ENCODE measurements at regions not wholly inside any gene's neighbourhood (a gene's known extent, or its start where the extent isn't known, plus 50 kb on each side); places are given as distances from the start of the nearest gene placed in this dataset.

- ATAC-seq: no peak
- intact Hi-C loops (cut with micrococcal nuclease): loop anchor here (5.0 to 10.0 kb wide), 2 partner anchors 133 to 434 kb away; no protein-coding TSS in a partner anchor
Measured at GRCh38 chr3:163491714-163492113, 1586.6 kb downstream of the SI start.

GRCh38 chr3:163490119-163490518 is 1588.2 kb downstream of the SI start:
- in situ Hi-C loops (cut with MboI): no loop called here
- Histone ChIP-seq H3K27ac (ENCODE audit: extremely low read depth, low read depth, low read length) (no peak overlapping the region), H3K9me1 (ENCODE audit: control insufficient read depth, insufficient read depth, low read length) (no peaks in the 10 kb centered on the region), H3K4me1 (replicated peaks in 1 of 2; ENCODE audit: control insufficient read depth in 2 of 2, insufficient read depth in 2 of 2, low read length in 2 of 2) (no peaks in the 10 kb centered on the region; a peak in 1 of 5 replicates), H3K36me3 (ENCODE audit: control insufficient read depth, insufficient read depth, low read length) (no peaks in the 10 kb centered on the region), H3K9ac (ENCODE audit: insufficient read depth in 1 of 2, low read depth in 2 of 2, low read length in 2 of 2) (no peak overlapping the region), H3K79me2 (ENCODE audit: control insufficient read depth, insufficient read depth, low read length) (no peaks in the 10 kb centered on the region), H2AFZ (ENCODE audit: low read depth, low read length) (no peak overlapping the region), H3K4me2 (ENCODE audit: insufficient read depth, low read length) (no peak overlapping the region), H4K20me1 (replicated peaks; ENCODE audit: control insufficient read depth, insufficient read depth, low read length) (no peaks in the 10 kb centered on the region), H3K27me3 (ENCODE audit: control insufficient read depth in 2 of 2, insufficient read depth in 2 of 2, low read length in 2 of 2) (no peaks in the 10 kb centered on the region), H3K4me3 (no peak overlapping the region), H3K9me3 (replicated peaks; ENCODE audit: control insufficient read depth, insufficient read depth, low read depth, low read length) (no peaks in the 10 kb centered on the region)
- ChIA-PET CTCF (ENCODE audit: low intra/inter-chr PET ratio) (no interaction called here), POLR2A (interaction anchor here (1.4 kb wide), 1 partner anchor 12 kb away, joined by 3 read pairs; no protein-coding TSS in a partner anchor)
- intact Hi-C loops (cut with micrococcal nuclease): loop anchor here (5.0 to 10.0 kb wide), 2 partner anchors 135 to 433 kb away; no protein-coding TSS in a partner anchor
- DNase-seq (ENCODE audit: extremely low read depth in 1 of 4, low spot score in 3 of 4) (peak; percentile 9 to 59 (median 17)), ATAC-seq (peak; percentile 85), FAIRE-seq (peak; percentile 69)
- 20% methylated on average over 1 of the region's 1 CpG for WGBS (ENCODE audit: insufficient coverage, low coverage, missing lambda C conversion rate)
- no TSS peak for BruUV-seq (replicated peaks)
- TF ChIP-seq VEZF1 (CRISPR knock-in tag; IDR thresholded peaks at IDR 0.05) (no peak), POLR2AphosphoS2 (IDR thresholded peaks at IDR 0.05; ENCODE audit: low read length) (no peak), RAD21 (CRISPR knock-in tag; conservative IDR thresholded peaks at IDR 0.05 in 1 of 2, IDR thresholded peaks at IDR 0.05 in 1 of 2) (peak in 1 of 2 experiments; percentile 63; a peak in 2 of 4 replicates), REST (IDR thresholded peaks at IDR 0.05; ENCODE audit: borderline replicate concordance) (peak; percentile 44), REST (CRISPR knock-in tag; IDR thresholded peaks at IDR 0.05; ENCODE audit: low read depth) (no peak)

More at GRCh38 chr3:163491714-163492113, 1586.6 kb downstream of the SI start:
- in situ Hi-C loops (cut with MboI): no loop called here
- H3K4me1 ChIP-seq (replicated peaks in 1 of 2; ENCODE audit: control insufficient read depth in 2 of 2, insufficient read depth in 2 of 2, low read length in 2 of 2): no peaks in the 10 kb centered on the region; a peak in 1 of 5 replicates
- no peak overlapping the region for H3K27ac ChIP-seq (ENCODE audit: extremely low read depth, low read depth, low read length)
- FAIRE-seq: no peak
- BruUV-seq (replicated peaks): no TSS peak
- H3K9me3 ChIP-seq (replicated peaks; ENCODE audit: control insufficient read depth, insufficient read depth, low read depth, low read length): no peaks in the 10 kb centered on the region
- H2AFZ ChIP-seq (ENCODE audit: low read depth, low read length): no peak overlapping the region
- no peak for DNase-seq (ENCODE audit: extremely low read depth in 1 of 4, low spot score in 3 of 4)
- H3K9me1 ChIP-seq (ENCODE audit: control insufficient read depth, insufficient read depth, low read length): no peaks in the 10 kb centered on the region
- no peaks in the 10 kb centered on the region for H3K27me3 ChIP-seq (ENCODE audit: control insufficient read depth in 2 of 2, insufficient read depth in 2 of 2, low read length in 2 of 2)
- 18% methylated on average over 1 of the region's 1 CpG for WGBS (ENCODE audit: insufficient coverage, low coverage, missing lambda C conversion rate)
- TF ChIP-seq TAF9B (IDR thresholded peaks at IDR 0.05; ENCODE audit: partially characterized antibody): no peak
- TF ChIP-seq HMG20A (CRISPR knock-in tag; conservative IDR thresholded peaks at IDR 0.05): no peak
- CTCF ChIA-PET (ENCODE audit: low intra/inter-chr PET ratio): no interaction called here
- H3K4me3 ChIP-seq: no peak overlapping the region
- H3K4me2 ChIP-seq (ENCODE audit: insufficient read depth, low read length): no peak overlapping the region
- no peak overlapping the region for H3K9ac ChIP-seq (ENCODE audit: insufficient read depth in 1 of 2, low read depth in 2 of 2, low read length in 2 of 2)
- H4K20me1 ChIP-seq (replicated peaks; ENCODE audit: control insufficient read depth, insufficient read depth, low read length): no peaks in the 10 kb centered on the region
- POLR2A ChIA-PET: interaction anchor here (1.0 kb wide), 1 partner anchor 8 kb away, joined by 3 read pairs; no protein-coding TSS in a partner anchor
- H3K36me3 ChIP-seq (ENCODE audit: control insufficient read depth, insufficient read depth, low read length): no peaks in the 10 kb centered on the region
- H3K79me2 ChIP-seq (ENCODE audit: control insufficient read depth, insufficient read depth, low read length): peaks cover 6% of the 10 kb centered on the region; the same call in 2 of the 3 replicates
